SK-N-SH (cell line): ENCODE measurements at regions not wholly inside any gene's neighbourhood (a gene's known extent, or its start where the extent isn't known, plus 50 kb on each side); places are given as distances from the start of the nearest gene placed in this dataset.

ENCODE experiments used
- CTCF ChIA-PET: fragments of 300-600, 350-600 bp; formaldehyde crosslinking; extraction: SDS; loops from one replicate; lab custom pipeline; 2021; lab: Yijun Ruan, JAX
- POLR2A ChIA-PET: fragments of 350-600 bp; sonication (Branson Sonifier 250); formaldehyde crosslinking; extraction: SDS; loops from one replicate; lab custom pipeline; 2020; ENCODE audit warnings: antibody characterized with exemption, inconsistent platforms; lab: Yijun Ruan, JAX
- DNase-seq: peaks from one replicate; pipeline ENCODE4 v3.0.0; 2012
- H2AFZ ChIP-seq: fragments of 200-600 bp; sonication (generic); 2 replicates; pipeline ENCODE4 v1.8.1; 2016; ENCODE audit warnings: antibody characterized with exemption, mild to moderate bottlenecking, low read depth
- H3F3A ChIP-seq: fragments of 200-600 bp; sonication (generic); replicated peaks from 2 replicates; pipeline ENCODE3; 2016; ENCODE audit warnings: antibody characterized with exemption, mild to moderate bottlenecking; ENCODE audit not compliant: insufficient read depth
- H3K27ac ChIP-seq, 2 experiments: fragments of 200-500 bp in 1 of 2; fragments of 200-600 bp in 1 of 2; sonication (Bioruptor generic) in 1 of 2; sonication (generic), shearing (Covaris generic) in 1 of 2; 2 replicates each; pipeline versions ENCODE4 v1.5.1 to v1.6.1; 2014 to 2016; ENCODE audit warnings: low read depth in 2 of 2, inconsistent platforms in 1 of 2, low read length in 1 of 2, mild to moderate bottlenecking in 1 of 2, mixed read lengths in 1 of 2
- H3K27me3 ChIP-seq: fragments of 200-600 bp; sonication (generic), shearing (Covaris generic); 2 replicates; pipeline ENCODE4 v1.6.1; 2016; ENCODE audit warnings: mixed run types; ENCODE audit not compliant: insufficient read depth
- H3K36me3 ChIP-seq, 2 experiments: fragments of 200-500 bp in 1 of 2; fragments of 200-600 bp in 1 of 2; sonication (Bioruptor generic) in 1 of 2; sonication (generic) in 1 of 2; replicated peaks in 1 of 2; 2 replicates each; pipeline versions ENCODE3 to v1.5.1; 2014 to 2016; ENCODE audit warnings: low read length in 1 of 2, mild to moderate bottlenecking in 1 of 2; ENCODE audit not compliant: insufficient read depth in 2 of 2, control insufficient read depth in 1 of 2
- H3K4me1 ChIP-seq, 2 experiments: fragments of 200-500 bp in 1 of 2; fragments of 200-600 bp in 1 of 2; sonication (Bioruptor generic) in 1 of 2; sonication (generic), shearing (Covaris generic) in 1 of 2; 2 replicates each; pipeline versions ENCODE4 v1.5.1 to v1.6.1; 2014 to 2016; ENCODE audit warnings: low read depth in 1 of 2, low read length in 1 of 2, mixed run types in 1 of 2; ENCODE audit not compliant: insufficient read depth in 2 of 2, control insufficient read depth in 1 of 2
- H3K4me2 ChIP-seq: fragments of 200-600 bp; sonication (generic), shearing (Covaris generic); 2 replicates; pipeline ENCODE4 v1.6.1; 2017; ENCODE audit warnings: mixed run types
- H3K4me3 ChIP-seq, 2 experiments: fragments of 200-500 bp in 1 of 2; fragments of 200-600 bp in 1 of 2; sonication (Bioruptor generic) in 1 of 2; sonication (generic), shearing (Covaris generic) in 1 of 2; 2 replicates each; pipeline versions ENCODE4 v1.5.1 to v1.8.1; 2014 to 2016; ENCODE audit warnings: low read depth in 2 of 2, inconsistent platforms in 1 of 2, low read length in 1 of 2, mild to moderate bottlenecking in 1 of 2, mixed read lengths in 1 of 2, moderate library complexity in 1 of 2
- H3K79me2 ChIP-seq: fragments of 200-600 bp; sonication (generic); 2 replicates; pipeline ENCODE4 v1.8.1; 2017; ENCODE audit warnings: mild to moderate bottlenecking; ENCODE audit not compliant: insufficient read depth
- H3K9ac ChIP-seq: fragments of 200-600 bp; sonication (generic); 2 replicates; pipeline ENCODE4 v1.6.1; 2017; ENCODE audit warnings: mixed run types
- H3K9me2 ChIP-seq: fragments of 200-600 bp; sonication (generic); 2 replicates; pipeline ENCODE4 v1.6.1; 2017; ENCODE audit warnings: mixed run types
- H3K9me3 ChIP-seq: fragments of 200-600 bp; sonication (generic); 2 replicates; pipeline ENCODE4 v1.6.1; 2017; ENCODE audit warnings: mixed run types, mild to moderate bottlenecking, moderate library complexity
- H4K20me1 ChIP-seq: fragments of 200-600 bp; sonication (generic); 2 replicates; pipeline ENCODE4 v1.6.1; 2017; ENCODE audit warnings: mild to moderate bottlenecking, mixed run types; ENCODE audit not compliant: insufficient read depth
- ELF1 ChIP-seq: IDR thresholded peaks from 2 replicates; pipeline ENCODE4 v1.4.0; 2012
- EP300 ChIP-seq, 2 experiments: IDR thresholded peaks; 2 replicates each; pipeline versions ENCODE4 v1.4.0 to v1.6.1; 2012; ENCODE audit warnings: borderline replicate concordance in 1 of 2, low read depth in 1 of 2, low read length in 1 of 2
- GATA2 ChIP-seq: sonication (generic); formaldehyde crosslinking; IDR thresholded peaks from 2 replicates; pipeline ENCODE4 v1.5.0; 2020; ENCODE audit warnings: mild to moderate bottlenecking, missing genetic modification reagents
- JUND ChIP-seq: IDR thresholded peaks from 2 replicates; pipeline ENCODE4 v1.4.0; 2012
- MEF2A ChIP-seq: IDR thresholded peaks from 2 replicates; pipeline ENCODE4 v1.4.0; 2012; ENCODE audit warnings: low read depth, borderline replicate concordance
- MXI1 ChIP-seq: IDR thresholded peaks from 2 replicates; pipeline ENCODE4 v1.6.1; 2012; ENCODE audit warnings: mild to moderate bottlenecking, low read depth, low read length, improper control_type of control experiment
- POLR2AphosphoS5 ChIP-seq: IDR thresholded peaks from 2 replicates; pipeline ENCODE4 v1.6.1; 2012; ENCODE audit warnings: low read depth, low read length
- RCOR1 ChIP-seq: fragments of 150-350 bp; IDR thresholded peaks from 2 replicates; pipeline ENCODE4 v1.6.1; 2017; ENCODE audit warnings: antibody characterized with exemption, low read length
- RXRA ChIP-seq: IDR thresholded peaks from 2 replicates; pipeline ENCODE4 v1.4.0; 2012; ENCODE audit warnings: low read depth, mild to moderate bottlenecking, borderline replicate concordance
- TAF1 ChIP-seq: IDR thresholded peaks from 2 replicates; pipeline ENCODE4 v1.6.1; 2012; ENCODE audit warnings: low read depth, mild to moderate bottlenecking, low read length, moderate library complexity, borderline replicate concordance
- TCF12 ChIP-seq: IDR thresholded peaks from 2 replicates; pipeline ENCODE4 v1.4.0; 2012
- USF1 ChIP-seq: IDR thresholded peaks from 2 replicates; pipeline ENCODE4 v1.4.0; 2012; ENCODE audit warnings: low read depth, borderline replicate concordance
- ZBTB33 ChIP-seq: IDR thresholded peaks from 2 replicates; pipeline ENCODE4 v1.4.0; 2012; ENCODE audit warnings: low read depth, borderline replicate concordance
- WGBS: methylation state at CpG from one replicate; pipeline ENCODE4 v1.1.6; 2017; ENCODE audit warnings: low lambda C conversion rate; 5-methylcytosine and 5-hydroxymethylcytosine counted together

- Histone ChIP-seq H3F3A (no peaks in the 10 kb centered on the region), H3K27me3 (no peaks in the 10 kb centered on the region), H3K27ac (no peak overlapping the region), H4K20me1 (no peaks in the 10 kb centered on the region), H3K4me2 (no peak overlapping the region), H3K79me2 (no peaks in the 10 kb centered on the region), H3K9ac (no peak overlapping the region), H3K36me3 (no peaks in the 10 kb centered on the region), H3K9me2 (no peaks in the 10 kb centered on the region), H3K4me3 (no peak overlapping the region), H3K9me3 (no peaks in the 10 kb centered on the region), H2AFZ (no peak overlapping the region), H3K4me1 (no peaks in the 10 kb centered on the region; a peak in 1 of 4 replicates)
- 68% methylated on average over 12 of the region's 12 CpGs for WGBS
- TF ChIP-seq EP300 (IDR thresholded peaks at IDR 0.05; ENCODE audit: borderline replicate concordance in 1 of 2, low read depth in 1 of 2, low read length in 1 of 2): no peak
- no peak for TF ChIP-seq MXI1
- TF ChIP-seq TCF12: no peak
- no peak for DNase-seq
- ChIA-PET CTCF (interaction anchor here (0.8 to 1.8 kb wide), 2 partner anchors 36 to 237 kb away, joined by 3 to 8 read pairs; no protein-coding TSS in a partner anchor), POLR2A (no interaction called here)
Measured at GRCh38 chr11:69954756-69955155, 123.4 kb upstream of the ANO1 start.

GRCh38 chr11:69956669-69957190 is 121.4 kb upstream of the ANO1 start:
- Histone ChIP-seq H2AFZ (no peak overlapping the region), H3F3A (no peaks in the 10 kb centered on the region), H4K20me1 (no peaks in the 10 kb centered on the region), H3K36me3 (no peaks in the 10 kb centered on the region), H3K4me2 (no peak overlapping the region), H3K4me1 (no peaks in the 10 kb centered on the region; a peak in 1 of 4 replicates), H3K9ac (no peak overlapping the region), H3K27me3 (no peaks in the 10 kb centered on the region), H3K9me3 (no peaks in the 10 kb centered on the region), H3K9me2 (no peaks in the 10 kb centered on the region), H3K4me3 (no peak overlapping the region), H3K27ac (no peak overlapping the region), H3K79me2 (no peaks in the 10 kb centered on the region)
- TF ChIP-seq RXRA (no peak), USF1 (no peak), TAF1 (no peak), JUND (no peak), ELF1 (no peak), POLR2AphosphoS5 (no peak), RCOR1 (no peak), MEF2A (no peak), GATA2 (CRISPR knock-in tag) (no peak), ZBTB33 (no peak)
- ChIA-PET CTCF (interaction anchor here (1.4 kb wide), 1 partner anchor 10 kb away, joined by 6 read pairs; no protein-coding TSS in a partner anchor), POLR2A (no interaction called here)
- 48% methylated on average over 6 of the region's 8 CpGs for WGBS
- DNase-seq: no peak
